GM18517 (cell line): ENCODE measurements at regions not wholly inside any gene's neighbourhood (a gene's known extent, or its start where the extent isn't known, plus 50 kb on each side); places are given as distances from the start of the nearest gene placed in this dataset.
"Not testable (repeated sequence)": the region's sequence is repeated elsewhere in the genome, so short reads cannot be mapped to it uniquely, and the experiment has no call there.

Source experiments
- ATAC-seq: cut with Tn5 transposase; IDR thresholded peaks from one replicate; pipeline ENCODE4 v1.9.1; 2021; ENCODE audit warnings: mild to moderate bottlenecking, moderate library complexity; ENCODE audit not compliant: unreplicated experiment

DNA sequence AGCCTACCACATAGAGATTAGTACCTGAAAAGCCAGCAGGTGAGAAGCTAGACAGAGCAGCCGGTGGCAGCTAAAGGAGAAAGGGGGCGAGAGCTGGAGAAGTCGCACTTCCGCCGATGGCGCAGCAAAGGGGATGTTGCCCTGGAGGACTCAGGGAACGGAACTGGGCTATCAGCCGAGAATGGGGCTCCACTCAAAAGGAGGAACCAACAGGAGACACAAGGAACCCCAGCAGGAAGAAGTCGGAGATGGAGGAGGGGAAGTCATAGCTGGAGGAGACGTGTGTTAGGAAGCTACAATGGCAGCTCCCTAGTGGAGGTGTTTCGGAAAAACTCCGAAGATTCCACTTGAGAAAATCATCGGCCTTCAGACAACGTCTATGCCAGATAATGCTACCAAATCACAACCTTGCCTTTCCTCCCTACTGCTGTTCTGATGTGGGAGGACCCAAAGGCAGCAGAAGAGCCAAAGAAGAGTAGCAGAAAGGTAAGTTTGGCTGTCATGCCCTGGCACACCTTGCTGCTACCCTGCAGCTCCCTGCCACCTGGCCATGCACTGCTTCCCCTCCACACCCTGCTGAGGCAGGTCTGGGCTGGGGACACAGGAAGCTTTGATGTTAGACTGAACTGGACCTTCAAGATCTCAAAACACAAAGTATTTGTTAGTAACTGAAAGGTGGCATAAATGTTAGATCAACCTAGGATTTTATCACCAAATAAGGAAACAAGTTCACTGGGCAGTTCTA lies 127.9 kb downstream of the DLEU7 start:
- ATAC-seq = no peak

DNA sequence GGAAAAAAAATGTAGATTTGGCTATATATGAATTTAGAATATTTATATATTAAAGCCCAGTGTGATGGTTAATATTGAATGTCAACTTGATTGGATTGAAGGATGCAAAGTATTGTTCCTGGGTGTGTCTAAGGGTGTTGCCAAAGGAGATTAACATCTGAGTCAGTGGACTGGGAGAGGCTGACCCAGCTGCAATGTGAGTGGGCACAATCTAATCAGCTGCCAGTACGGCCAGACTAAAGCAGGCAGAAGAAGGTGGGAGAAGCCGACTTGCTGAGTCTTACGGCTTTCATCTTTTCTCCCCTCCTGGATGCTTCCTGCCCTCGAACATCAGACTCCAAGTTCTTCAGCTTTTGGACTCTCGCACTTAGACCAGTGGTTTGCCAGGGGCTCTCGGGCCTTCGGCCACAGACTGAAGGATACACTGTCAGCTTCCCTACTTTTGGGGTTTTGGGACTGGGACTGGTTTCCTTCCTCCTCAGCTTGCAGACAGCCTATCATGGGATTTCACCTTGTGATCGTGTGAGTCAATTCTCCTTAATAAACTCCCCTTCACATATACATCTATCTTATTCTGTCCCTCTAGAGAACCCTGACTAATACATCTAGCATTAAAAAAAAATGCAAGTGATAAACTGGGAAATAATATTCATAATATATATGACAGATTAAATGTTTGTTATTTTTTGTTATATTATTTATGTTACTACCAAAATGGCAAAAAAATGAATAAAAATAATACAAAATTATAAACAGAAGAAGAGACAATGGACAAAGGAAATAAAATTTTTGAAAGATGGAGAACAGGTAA lies 122.4 kb downstream of the DLEU7 start:
- ATAC-seq = no peak

DNA sequence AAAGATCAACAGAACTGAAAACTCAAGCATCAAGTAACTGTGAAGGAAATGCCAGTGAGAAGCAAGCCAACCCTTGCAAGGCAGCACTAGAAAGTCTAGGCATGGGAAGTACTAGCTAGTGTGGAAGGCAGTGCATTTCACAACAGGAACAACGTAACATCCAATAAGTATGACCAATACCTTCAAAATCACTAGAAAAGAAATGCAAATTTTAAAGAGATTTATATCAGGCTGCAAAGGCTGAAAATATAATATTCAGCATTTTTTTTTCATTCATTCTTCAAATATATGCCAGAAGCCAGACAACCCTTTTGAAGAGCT lies 121.9 kb downstream of the DLEU7 start:
- ATAC-seq = no peak

DNA sequence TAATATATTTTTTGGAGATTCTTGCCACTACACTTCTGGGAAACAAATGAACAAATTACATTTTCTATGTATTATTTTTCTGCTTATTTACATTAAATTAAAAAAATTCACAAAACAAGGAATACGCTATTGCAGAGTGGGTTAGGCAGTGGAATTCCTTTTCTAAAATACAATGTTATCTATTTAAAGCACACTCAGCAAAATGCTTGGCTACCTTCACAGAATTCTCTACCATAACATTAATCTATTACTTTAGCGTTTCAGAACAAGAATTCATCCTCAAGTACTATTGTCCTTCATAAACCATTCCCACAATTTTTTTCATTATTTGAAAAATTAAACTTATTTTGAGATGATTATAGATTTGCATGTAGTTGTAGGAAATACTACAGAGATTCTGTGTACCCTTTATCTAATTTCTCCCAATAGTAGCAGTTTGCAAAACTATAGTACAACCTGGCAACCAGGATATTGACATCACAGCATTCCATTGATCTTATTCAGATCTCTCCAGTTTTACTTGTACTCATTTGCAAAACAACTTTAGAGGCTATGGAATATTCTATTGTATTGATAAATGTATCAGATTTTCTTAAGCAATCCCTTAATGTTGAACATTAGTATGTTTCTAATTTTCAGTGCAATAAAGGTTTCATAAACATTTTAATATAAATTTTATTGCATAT lies 120.9 kb downstream of the DLEU7 start:
- no peak for ATAC-seq

DNA sequence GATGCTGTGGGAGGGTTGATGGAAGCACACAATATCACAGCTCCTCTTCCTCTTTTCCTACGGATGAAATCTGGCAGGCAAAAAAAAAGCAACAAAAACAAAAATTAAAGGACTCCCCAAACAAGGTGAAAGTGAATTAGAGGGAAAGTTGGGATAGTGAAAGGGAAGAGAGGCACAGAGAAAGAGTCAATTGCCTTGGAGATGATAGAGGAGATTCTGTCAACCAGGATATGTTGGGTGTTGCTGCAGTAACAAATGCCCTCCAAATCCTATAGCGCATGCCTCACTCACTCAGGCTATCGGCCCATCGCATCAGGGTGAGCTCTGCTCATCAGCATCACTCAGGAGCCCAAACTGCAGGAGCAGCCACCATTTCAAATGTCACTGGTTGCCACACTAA lies 119.1 kb downstream of the DLEU7 start:
- ATAC-seq = no peak

DNA sequence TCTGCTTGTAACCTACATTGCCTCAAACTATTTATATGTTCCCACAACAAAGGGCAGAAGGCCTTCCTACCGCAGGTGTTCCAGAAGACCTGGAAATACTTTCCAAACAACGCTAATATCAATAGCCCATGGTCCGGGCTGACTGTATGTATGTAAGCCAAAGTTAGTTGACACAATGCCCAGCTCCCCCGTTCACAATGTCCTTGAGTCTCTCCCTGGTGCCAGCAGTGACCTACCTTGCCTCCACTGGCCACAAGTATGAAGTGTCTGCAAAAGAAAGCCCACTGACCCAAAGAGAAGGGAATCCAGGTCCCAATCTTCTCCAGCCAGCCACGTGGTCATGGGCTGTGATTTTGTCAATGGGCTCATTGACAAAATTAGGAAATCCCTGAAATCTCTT lies 118.6 kb downstream of the DLEU7 start:
- no peak for ATAC-seq

DNA sequence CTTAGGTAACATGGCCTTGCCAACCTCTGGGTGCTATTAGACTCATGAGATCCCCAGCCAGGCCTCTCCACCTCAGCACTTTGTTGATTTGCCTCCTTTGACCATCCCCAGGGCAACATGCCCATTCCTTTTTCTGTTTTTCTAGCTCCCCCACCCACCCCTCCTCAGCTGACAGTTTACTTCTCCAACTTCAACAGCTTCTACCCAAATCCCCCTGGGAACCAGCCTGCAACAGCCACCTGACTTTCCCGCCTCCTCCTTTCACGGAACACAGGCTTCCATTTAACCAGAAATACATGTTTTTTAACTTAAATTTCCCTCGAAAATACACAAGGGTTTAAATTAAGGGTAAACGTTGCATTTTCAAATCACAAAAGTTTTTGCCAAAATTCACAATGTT lies 117.3 kb downstream of the DLEU7 start:
- ATAC-seq = no peak

DNA sequence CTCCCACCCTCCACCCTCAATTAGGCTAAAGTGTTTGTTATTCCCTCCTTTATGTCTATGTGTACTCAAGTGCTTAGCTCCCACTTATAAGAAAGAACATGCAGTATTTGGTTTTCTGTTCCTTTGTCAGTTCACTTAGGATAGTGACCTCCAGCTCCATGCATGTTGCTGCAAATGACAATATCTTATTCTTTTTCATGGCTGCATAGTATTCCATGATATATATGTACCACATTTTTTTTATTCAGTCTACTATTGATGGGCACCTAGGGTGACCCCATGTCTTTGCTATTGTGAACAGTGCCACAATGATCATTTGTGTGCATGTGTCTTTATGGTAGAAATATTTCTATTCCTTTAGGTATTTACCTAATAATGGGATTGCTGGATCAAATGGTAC lies 114.3 kb downstream of the DLEU7 start:
- ATAC-seq = no peak

DNA sequence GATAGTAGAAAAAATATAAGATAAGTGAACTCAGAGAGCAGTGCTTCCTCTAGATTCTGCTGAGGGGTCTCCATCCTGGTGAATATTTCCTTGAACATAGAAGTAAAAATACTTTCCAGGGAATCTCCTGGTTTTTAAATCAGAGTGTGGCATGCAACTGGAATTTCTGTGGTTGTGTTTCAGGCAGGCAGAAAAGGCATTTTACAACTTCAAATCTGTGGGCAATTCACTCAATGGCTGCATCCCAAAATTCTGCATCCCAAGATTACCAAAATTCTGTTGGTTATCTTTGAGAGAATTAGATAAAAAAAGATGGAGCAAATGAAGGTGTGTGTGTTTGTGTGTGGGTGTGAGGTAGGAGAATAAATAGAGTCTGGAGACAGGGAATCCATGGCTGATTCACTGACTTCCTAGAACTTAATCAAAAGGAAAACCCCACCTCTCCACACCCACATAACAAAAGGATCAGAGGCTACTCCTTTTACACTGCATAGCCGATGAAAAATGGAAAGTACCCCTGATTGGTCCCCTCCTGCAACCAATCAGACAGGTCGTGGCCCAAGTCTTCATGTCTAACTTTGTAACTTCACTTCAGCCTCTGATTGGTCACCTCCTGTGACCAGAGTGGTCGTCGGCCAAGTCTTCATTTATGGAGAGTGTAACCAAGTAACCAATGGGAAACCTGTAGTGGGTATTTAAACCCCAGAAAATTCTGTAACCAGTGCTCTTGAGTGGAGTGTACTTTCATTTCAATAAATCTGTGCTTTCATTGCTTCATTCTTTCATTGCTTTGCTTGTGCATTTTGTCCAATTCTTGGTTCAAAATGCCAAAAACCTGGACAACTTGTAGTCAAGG lies 112.8 kb downstream of the DLEU7 start:
- no peak for ATAC-seq

DNA sequence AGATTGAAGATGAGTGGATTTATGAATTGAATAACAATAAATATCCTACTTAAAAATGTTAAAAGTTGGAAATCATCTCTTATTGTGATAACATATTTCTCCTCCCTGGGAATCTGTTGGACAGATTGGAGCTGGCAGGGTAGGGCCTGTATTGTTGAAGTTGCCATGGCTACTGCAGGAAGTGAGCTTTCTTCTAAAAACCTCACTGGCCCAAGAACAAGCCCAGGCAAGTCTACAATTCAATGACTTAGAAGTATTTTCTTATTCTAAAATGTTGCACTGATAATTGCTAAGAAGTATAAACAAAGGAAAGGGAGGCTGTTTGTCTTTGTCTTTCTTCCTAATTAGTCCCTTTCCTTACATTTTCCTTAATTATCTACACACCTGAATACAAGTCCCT lies 112.1 kb downstream of the DLEU7 start:
- no peak for ATAC-seq

DNA sequence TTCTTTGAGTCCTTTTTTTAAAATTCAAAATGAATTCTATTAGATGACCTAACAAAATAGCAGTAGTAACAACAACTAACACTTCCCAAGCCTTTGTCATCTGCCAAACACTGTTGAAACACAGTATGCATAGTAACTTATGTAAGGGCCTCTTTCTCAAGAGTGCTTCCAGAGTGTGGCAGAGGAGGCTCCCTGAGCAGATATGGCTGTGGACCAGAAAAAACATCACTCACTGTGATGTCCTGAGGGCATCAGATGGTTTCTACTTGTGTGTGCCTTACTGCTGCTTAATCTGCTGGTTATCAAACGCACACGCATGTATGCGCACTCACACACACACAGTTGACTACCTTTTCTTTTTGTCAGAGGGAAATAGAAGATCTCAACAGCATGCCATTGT lies 110.8 kb downstream of the DLEU7 start:
- ATAC-seq = no peak

DNA sequence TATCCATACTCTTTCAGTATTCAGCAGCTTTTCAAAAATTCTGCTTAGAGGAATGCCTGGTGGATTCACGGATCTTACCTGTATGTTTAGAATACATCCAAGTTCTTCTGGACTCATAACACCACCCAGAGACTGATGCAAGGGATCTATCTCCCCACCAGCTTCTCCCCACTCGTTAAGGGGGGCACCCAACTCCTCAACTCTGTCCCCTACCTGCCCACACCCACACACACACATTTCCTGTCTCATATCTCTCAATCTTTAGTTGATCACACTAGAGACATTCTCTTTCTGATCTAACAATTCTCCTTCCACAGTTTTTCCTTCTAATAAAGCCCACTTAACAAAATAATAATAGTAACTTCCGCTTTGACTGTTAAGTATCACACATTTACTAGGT lies 110.1 kb downstream of the DLEU7 start:
- no peak for ATAC-seq

DNA sequence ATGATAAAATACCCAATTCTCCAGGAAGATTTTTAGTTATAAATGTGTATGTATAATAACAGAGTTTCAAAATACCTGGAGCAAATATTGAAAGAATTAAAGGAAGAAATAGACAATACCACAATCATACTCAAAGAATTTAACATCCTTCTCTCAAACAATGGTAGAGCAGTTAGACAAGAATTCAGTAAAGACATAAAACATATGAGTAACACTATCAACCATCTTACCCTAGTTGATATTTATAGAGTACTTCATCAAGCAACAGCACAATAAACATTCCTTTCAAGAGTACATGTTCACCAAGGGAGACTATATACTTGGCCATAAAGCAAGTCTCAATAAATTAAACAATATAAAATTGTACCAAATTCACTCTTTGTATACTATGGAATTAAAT lies 108.4 kb downstream of the DLEU7 start:
- ATAC-seq = no peak

DNA sequence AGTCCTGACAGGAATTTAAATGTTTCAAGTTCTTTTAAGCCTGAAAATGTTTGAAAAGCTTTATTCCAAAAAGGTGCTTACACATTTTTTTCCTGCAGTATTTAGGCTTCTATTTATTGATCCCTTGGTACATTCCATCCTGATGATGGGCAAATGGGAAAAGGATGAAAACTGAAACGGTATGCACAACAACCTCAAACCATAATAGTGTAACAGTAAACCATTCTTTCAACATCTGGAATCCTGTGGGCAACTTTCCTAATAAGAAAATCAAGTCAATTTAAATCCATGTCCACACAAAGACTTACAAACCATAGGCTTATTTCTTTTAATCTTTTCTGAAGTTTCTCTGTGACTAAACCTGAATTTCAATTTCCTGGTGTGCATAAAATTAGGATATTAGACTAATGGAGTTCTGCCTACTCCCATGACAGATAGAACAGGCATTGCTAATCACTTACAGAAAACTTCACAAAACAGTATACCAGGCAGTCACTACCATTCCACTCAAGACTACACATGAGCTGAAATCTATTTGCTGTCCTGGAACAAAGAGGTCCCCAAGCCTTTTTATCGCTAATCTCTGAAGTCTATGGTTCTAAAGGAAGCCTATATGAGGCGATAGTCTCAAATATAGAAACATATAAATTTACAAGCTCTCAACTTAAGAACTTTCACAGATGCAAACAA lies 103.3 kb downstream of the DLEU7 start:
- ATAC-seq = no peak

DNA sequence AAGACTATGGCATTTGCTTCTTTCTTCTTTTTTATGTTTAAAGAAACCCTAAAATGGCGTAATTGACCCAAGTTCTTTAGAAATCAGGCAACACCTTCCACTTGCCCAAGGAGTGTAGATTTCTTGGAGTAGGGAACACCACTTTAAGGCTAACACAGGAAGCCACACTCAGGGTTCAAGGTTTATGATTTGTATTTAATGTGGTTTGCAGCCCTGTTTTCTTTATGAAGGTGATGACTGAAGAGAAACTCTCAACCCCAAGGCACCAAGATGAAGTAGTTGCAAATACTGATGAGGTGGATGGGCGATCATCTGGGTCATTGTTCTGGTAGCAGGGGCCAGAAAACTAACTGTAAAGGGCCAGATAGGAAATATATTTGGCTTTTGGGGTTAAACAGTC lies 101.1 kb downstream of the DLEU7 start:
- no peak for ATAC-seq

DNA sequence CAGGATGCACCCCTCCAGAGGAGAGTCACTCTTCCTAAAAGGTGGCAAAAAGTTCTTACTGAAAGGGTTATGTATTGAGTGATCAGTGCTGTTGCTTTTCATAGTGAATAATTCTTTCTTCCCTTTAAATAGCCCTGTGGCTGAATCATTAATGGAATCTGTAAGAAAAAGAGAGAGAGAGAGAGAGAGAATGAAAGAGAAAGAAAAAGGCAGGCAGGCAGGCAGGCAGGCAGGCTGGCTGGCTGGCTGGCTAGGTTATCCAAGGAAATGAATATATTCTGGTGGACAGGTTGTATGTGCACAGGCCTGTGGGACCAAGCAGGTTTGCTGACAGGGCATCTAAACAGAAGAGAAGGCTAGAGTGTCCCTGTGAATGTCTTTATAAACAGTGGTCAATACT lies 100.5 kb downstream of the DLEU7 start:
- ATAC-seq = no peak

DNA sequence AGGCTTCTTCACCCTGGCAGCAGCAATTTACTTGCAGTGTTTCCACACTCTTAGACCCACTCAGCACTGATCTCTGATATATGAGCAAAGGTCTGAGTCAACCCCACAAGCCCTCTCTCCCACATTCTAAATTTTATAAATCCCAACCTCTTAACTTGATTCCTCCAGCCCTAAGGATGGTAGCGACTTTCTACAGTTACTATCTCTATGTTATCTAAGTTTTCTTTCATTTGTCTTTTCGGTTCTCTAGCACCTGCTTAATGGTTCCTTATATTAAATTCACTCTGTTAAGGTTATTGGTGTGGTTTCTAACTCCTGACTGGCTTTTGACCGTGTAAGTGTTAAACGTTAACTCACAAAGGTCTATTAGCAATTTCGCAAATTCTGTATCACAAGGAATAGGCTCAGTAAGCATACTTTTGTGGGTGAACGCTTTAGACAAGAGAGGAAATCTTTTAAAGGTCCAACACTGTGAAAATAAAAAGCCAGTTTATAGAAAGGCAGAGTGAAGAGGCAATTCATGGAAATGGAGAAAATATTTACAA lies 99.3 kb downstream of the DLEU7 start:
- no peak for ATAC-seq

DNA sequence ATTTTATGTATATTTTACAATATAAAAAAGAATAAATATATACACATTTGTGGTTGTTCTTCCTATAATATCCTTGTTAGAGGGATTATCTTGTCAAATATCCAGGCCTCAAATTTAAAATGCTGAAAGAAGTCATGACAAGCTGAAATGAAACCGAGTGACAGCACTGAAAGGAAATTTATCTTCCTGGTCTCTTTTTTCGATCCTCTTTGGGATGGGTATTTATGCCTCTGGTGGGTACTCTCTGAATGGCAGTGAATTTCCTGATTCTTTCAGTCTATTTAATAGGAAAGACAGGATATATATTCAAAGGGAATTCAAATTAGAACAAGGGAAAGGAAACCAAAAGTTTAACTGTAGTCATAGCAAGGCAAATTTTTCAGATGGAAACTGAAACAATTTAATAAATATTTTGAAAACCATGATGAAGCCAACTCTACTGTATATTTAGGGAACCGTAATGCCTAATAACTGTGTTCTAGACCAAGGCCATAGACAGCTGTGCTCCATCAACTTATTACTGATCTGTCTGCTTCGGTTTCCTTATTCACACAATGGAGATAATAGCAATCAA lies 97.9 kb downstream of the DLEU7 start:
- ATAC-seq = no peak

DNA sequence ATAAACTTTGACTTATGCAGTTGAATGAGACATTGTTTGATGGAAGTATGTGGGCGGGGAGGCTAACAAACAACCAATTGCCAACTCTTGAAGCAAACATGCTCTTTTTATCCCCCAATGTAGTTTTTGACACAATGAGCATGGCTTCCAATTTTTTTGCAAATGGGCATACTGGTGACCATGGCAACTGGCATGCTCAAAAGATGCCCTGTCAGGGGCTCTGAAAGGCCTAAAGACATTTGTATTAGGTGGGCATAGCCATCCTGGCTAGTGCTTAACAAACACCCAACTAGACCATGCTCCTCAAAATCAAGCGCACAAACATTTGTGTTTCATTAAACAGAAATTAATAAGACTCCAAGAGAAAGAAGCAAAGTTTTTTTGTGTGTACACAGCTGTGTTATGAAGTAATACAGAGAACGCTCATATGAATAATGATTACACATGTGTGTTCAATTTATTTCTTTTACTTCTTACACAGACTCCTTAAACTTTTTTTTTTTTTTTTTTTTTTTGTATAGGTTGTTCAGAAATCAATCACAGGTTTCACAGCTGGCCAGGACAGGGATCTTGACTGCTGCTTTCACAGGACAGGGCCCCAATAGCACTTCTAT lies 95.6 kb downstream of the DLEU7 start:
- ATAC-seq = no peak

DNA sequence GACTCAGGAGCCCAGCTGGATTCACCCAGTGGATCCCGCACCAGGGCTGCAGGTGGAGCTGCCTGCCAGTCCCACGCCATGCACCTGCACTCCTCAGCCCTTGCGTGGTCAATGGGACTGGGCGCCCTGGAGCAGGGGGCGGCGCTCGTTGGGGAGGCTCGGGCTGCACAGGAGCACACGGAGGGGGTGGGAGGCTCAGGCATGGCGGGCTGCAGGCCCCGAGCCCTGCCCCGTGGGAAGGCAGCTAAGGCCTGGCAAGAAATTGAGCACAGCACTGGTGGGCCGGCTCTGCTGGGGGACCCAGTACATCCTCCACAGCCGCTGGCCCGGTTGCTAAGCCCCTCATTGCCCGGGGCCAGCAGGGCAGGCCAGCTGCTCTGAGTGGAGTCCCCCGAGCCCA lies 90.3 kb downstream of the DLEU7 start:
- ATAC-seq = not testable (repeated sequence)
